A549 (cell line): ENCODE measurements at regions not wholly inside any gene's neighbourhood (a gene's known extent, or its start where the extent isn't known, plus 50 kb on each side); places are given as distances from the start of the nearest gene placed in this dataset.

Experiments used
- ATAC-seq, 2 experiments: fragments of 200-7000 bp in 1 of 2; fragments of >200 bp in 1 of 2; cut with Nextera tagmentation in 1 of 2; cut with Tn5 transposase in 1 of 2; 3 replicates each; pipeline versions ENCODE4 v1.8.0 to v1.9.1; 2018 to 2020; ENCODE audit warnings: mild to moderate bottlenecking in 1 of 2, moderate library complexity in 1 of 2
- CTCF ChIA-PET: fragments of 300-600 bp; sonication (Branson Sonifier 250); formaldehyde crosslinking; extraction: SDS; loops from one replicate; lab custom pipeline; 2021; ENCODE audit warnings: antibody characterized with exemption, inconsistent platforms; lab: Yijun Ruan, JAX
- POLR2A ChIA-PET: fragments of 350-600 bp; formaldehyde crosslinking; extraction: SDS; loops from one replicate; lab custom pipeline; 2021; ENCODE audit warnings: antibody characterized with exemption, inconsistent platforms; lab: Yijun Ruan, JAX
- DNase-seq, 2 experiments: peaks; one replicate each; pipeline versions ENCODE4 v3.0.0 to v3.0.0-alpha.2; 2011 to 2016; ENCODE audit warnings: low read depth in 1 of 2, low spot score in 1 of 2
- FAIRE-seq: peaks from 2 replicates; lab custom pipeline; 2011; peaks lifted over from hg19 to GRCh38; lab: Jason Lieb, UNC
- H3K27ac ChIP-seq, 2 experiments: fragments of >200 bp; sonication (Bioruptor Twin); formaldehyde crosslinking; 3 replicates each; pipeline ENCODE4 v1.5.1; 2016 to 2017
- H3K4me1 ChIP-seq: fragments of >200 bp; sonication (Bioruptor Twin); formaldehyde crosslinking; 3 replicates; pipeline ENCODE4 v1.6.1; 2016
- H3K4me2 ChIP-seq: fragments of >200 bp; sonication (Bioruptor Twin); formaldehyde crosslinking; 3 replicates; pipeline ENCODE4 v1.6.1; 2016
- H3K4me3 ChIP-seq: fragments of >200 bp; sonication (Bioruptor Twin); formaldehyde crosslinking; 3 replicates; pipeline ENCODE4 v1.5.1; 2016
- H3K9me3 ChIP-seq: fragments of >200 bp; sonication (Bioruptor Twin); formaldehyde crosslinking; 3 replicates; pipeline ENCODE4 v1.6.1; 2016
- BCL3 ChIP-seq: fragments of >200 bp; sonication (Bioruptor Twin); formaldehyde crosslinking; IDR thresholded peaks from 3 replicates; pipeline ENCODE4 v1.6.1; 2016
- BHLHE40 ChIP-seq: IDR thresholded peaks from 2 replicates; pipeline ENCODE4 v1.6.1; 2012; ENCODE audit warnings: low read depth, low read length, inconsistent platforms
- CBX2 ChIP-seq: fragments of 200-600 bp; sonication (generic); IDR thresholded peaks from 2 replicates; pipeline ENCODE4 v1.6.1; 2016; ENCODE audit warnings: low read depth, mild to moderate bottlenecking, borderline replicate concordance
- EHMT2 ChIP-seq: fragments of 200-600 bp; sonication (generic); IDR thresholded peaks from 2 replicates; pipeline ENCODE4 v1.6.1; 2016; ENCODE audit warnings: antibody characterized with exemption, low read depth, mild to moderate bottlenecking, moderate library complexity
- ELK1 ChIP-seq: fragments of 150-350 bp; IDR thresholded peaks from 2 replicates; pipeline ENCODE4 v1.6.1; 2014; ENCODE audit warnings: low read depth, mild to moderate bottlenecking, low read length
- EP300 ChIP-seq, 2 experiments: fragments of >200 bp; sonication (Bioruptor Twin); formaldehyde crosslinking; IDR thresholded peaks; 2 replicates in 1 of 2; 3 replicates in 1 of 2; pipeline ENCODE4 v1.6.1; 2016 to 2017
- FOSB ChIP-seq: fragments of 250-450 bp; sonication (Bioruptor Pico); IDR thresholded peaks from 2 replicates; pipeline ENCODE4 v1.5.0; 2020; ENCODE audit warnings: mild to moderate bottlenecking, moderate library complexity
- HES2 ChIP-seq: fragments of >200 bp; sonication (Bioruptor Twin); formaldehyde crosslinking; IDR thresholded peaks from 2 replicates; pipeline ENCODE4 v1.6.1; 2016
- HEYL ChIP-seq: fragments of 250-450 bp; sonication (Bioruptor Pico); IDR thresholded peaks from 2 replicates; pipeline ENCODE4 v1.8.0; 2021; ENCODE audit warnings: mild to moderate bottlenecking, moderate library complexity
- HOXB13 ChIP-seq: fragments of 250-450 bp; sonication (Bioruptor Pico); IDR thresholded peaks from 2 replicates; pipeline ENCODE4 v1.5.0; 2020; ENCODE audit warnings: low read depth, mild to moderate bottlenecking, moderate library complexity
- HOXB5 ChIP-seq: fragments of 250-450 bp; sonication (Bioruptor Pico); IDR thresholded peaks from 2 replicates; pipeline ENCODE4 v1.5.0; 2020; ENCODE audit warnings: mild to moderate bottlenecking, moderate library complexity
- JUN ChIP-seq, 2 experiments: fragments of >200 bp; sonication (Bioruptor Twin); formaldehyde crosslinking; IDR thresholded peaks; 2 replicates in 1 of 2; 3 replicates in 1 of 2; pipeline ENCODE4 v1.6.1; 2016 to 2017
- JUNB ChIP-seq: fragments of >200 bp; sonication (Bioruptor Twin); formaldehyde crosslinking; IDR thresholded peaks from 2 replicates; pipeline ENCODE4 v1.6.1; 2016
- KDM1A ChIP-seq: fragments of 200-600 bp; sonication (generic); IDR thresholded peaks from 2 replicates; pipeline ENCODE4 v1.6.1; 2016; ENCODE audit warnings: low read depth, mild to moderate bottlenecking
- MAFK ChIP-seq: fragments of 450-650 bp; IDR thresholded peaks from 2 replicates; pipeline ENCODE4 v1.6.1; 2014; ENCODE audit not compliant: partially characterized antibody
- NPAS2 ChIP-seq: fragments of 250-450 bp; sonication (Bioruptor Pico); IDR thresholded peaks from 2 replicates; pipeline ENCODE4 v1.8.0; 2022; ENCODE audit warnings: mild to moderate bottlenecking, moderate library complexity, borderline replicate concordance
- POLR2A ChIP-seq: IDR thresholded peaks from 2 replicates; pipeline ENCODE4 v1.6.1; 2012; ENCODE audit warnings: mild to moderate bottlenecking, low read length
- REST ChIP-seq: fragments of 200-600 bp; sonication (generic); IDR thresholded peaks from 2 replicates; pipeline ENCODE4 v1.6.1; 2016; ENCODE audit warnings: antibody characterized with exemption, mild to moderate bottlenecking, moderate library complexity
- RFX5 ChIP-seq: fragments of 450-650 bp; IDR thresholded peaks from 2 replicates; pipeline ENCODE4 v1.7.1; 2014; ENCODE audit warnings: antibody characterized with exemption, mild to moderate bottlenecking, moderate library complexity
- RNF2 ChIP-seq: fragments of 200-600 bp; sonication (generic); IDR thresholded peaks from 2 replicates; pipeline ENCODE4 v1.6.1; 2016; ENCODE audit warnings: low read depth, mild to moderate bottlenecking, antibody characterized with exemption, moderate library complexity, borderline replicate concordance
- TFCP2L1 ChIP-seq: fragments of 250-450 bp; sonication (Bioruptor Pico); IDR thresholded peaks from 2 replicates; pipeline ENCODE4 v1.5.0; 2021; ENCODE audit warnings: mild to moderate bottlenecking
- WGBS: methylation state at CpG from one replicate; pipeline ENCODE4 v1.1.6; 2017; ENCODE audit errors: missing lambda C conversion rate; 5-methylcytosine and 5-hydroxymethylcytosine counted together
- TF ChIP-seq, protein P1 (sequence below): fragments of >200 bp; sonication (Bioruptor Twin); formaldehyde crosslinking; IDR thresholded peaks from 3 replicates; pipeline ENCODE4 v1.5.1; 2016
- TF ChIP-seq, protein P2 (sequence below): IDR thresholded peaks from 2 replicates; pipeline ENCODE4 v1.6.1; 2012

GRCh38 chr17:77577491-77577890 lies 381.0 kb upstream of the TNRC6C start:
- DNase-seq, result no peak
- Histone ChIP-seq H3K27ac (no peak overlapping the region), H3K9me3 (no peaks in the 10 kb centered on the region), H3K4me3 (no peak overlapping the region), H3K4me2 (no peak overlapping the region), H3K4me1 (peaks cover 10% of the 10 kb centered on the region)
- ChIA-PET CTCF (interaction anchor here (0.6 to 1.2 kb wide), 3 partner anchors 35 to 437 kb away, joined by 3 to 5 read pairs (median 3); no protein-coding TSS in a partner anchor), POLR2A (no interaction called here)
- WGBS, result 73% methylated on average over 7 of the region's 7 CpGs
- FAIRE-seq, result no peak
- no peak for ATAC-seq
- TF ChIP-seq RNF2 (no peak), BHLHE40 (no peak), RFX5 (no peak), EP300 (IDR thresholded peaks at IDR 0.05) (no peak), FOSB (CRISPR knock-in tag) (no peak), EHMT2 (no peak), JUNB (no peak), POLR2A (no peak)

GRCh38 chr17:77579131-77579530 lies 379.4 kb upstream of the TNRC6C start:
- Histone ChIP-seq H3K4me3 (no peak overlapping the region), H3K27ac (no peak overlapping the region), H3K4me2 (no peak overlapping the region), H3K4me1 (peaks cover 7% of the 10 kb centered on the region; the same call in 2 of the 3 replicates), H3K9me3 (no peaks in the 10 kb centered on the region)
- ChIA-PET POLR2A (interaction anchor here (1.4 kb wide), 1 partner anchor 379 kb away, joined by 3 read pairs; the partner anchor contains the start of gene TNRC6C), CTCF (interaction anchor here (0.9 kb wide), 1 partner anchor 36 kb away, joined by 4 read pairs; no protein-coding TSS in a partner anchor)
- ATAC-seq (no peak), FAIRE-seq (no peak), DNase-seq (no peak)
- TF ChIP-seq JUN (IDR thresholded peaks at IDR 0.05) (no peak), HOXB5 (CRISPR knock-in tag) (no peak), CBX2 (no peak), TFCP2L1 (CRISPR knock-in tag) (no peak), HOXB13 (no peak), ELK1 (no peak), RNF2 (no peak), REST (no peak), HEYL (CRISPR knock-in tag) (no peak), HES2 (no peak), NPAS2 (CRISPR knock-in tag) (no peak), EHMT2 (no peak), POLR2A (no peak), BCL3 (no peak), KDM1A (no peak), MAFK (no peak)
- TF ChIP-seq, protein P1, sequence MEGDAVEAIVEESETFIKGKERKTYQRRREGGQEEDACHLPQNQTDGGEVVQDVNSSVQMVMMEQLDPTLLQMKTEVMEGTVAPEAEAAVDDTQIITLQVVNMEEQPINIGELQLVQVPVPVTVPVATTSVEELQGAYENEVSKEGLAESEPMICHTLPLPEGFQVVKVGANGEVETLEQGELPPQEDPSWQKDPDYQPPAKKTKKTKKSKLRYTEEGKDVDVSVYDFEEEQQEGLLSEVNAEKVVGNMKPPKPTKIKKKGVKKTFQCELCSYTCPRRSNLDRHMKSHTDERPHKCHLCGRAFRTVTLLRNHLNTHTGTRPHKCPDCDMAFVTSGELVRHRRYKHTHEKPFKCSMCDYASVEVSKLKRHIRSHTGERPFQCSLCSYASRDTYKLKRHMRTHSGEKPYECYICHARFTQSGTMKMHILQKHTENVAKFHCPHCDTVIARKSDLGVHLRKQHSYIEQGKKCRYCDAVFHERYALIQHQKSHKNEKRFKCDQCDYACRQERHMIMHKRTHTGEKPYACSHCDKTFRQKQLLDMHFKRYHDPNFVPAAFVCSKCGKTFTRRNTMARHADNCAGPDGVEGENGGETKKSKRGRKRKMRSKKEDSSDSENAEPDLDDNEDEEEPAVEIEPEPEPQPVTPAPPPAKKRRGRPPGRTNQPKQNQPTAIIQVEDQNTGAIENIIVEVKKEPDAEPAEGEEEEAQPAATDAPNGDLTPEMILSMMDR, result no peak
- TF ChIP-seq, protein P2, sequence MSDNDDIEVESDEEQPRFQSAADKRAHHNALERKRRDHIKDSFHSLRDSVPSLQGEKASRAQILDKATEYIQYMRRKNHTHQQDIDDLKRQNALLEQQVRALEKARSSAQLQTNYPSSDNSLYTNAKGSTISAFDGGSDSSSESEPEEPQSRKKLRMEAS, result no peak
- 83% methylated on average over 9 of the region's 9 CpGs for WGBS
